NCI-H446 treated with DMSO at 0.1 percent for 48 hours (cell line): ENCODE measurements at regions not wholly inside any gene's neighbourhood (a gene's known extent, or its start where the extent isn't known, plus 50 kb on each side); places are given as distances from the start of the nearest gene placed in this dataset.

Experiments
- DNase-seq: peaks from one replicate; lab custom pipeline; 2025; lab: John Stamatoyannopoulos, UW

- no peak for DNase-seq
These were observed 283.8 kb downstream of the USP25 start for GRCh38 chr21:16013570-16013969.

- no peak for DNase-seq
These were observed 291.1 kb downstream of the USP25 start for GRCh38 chr21:16020878-16021277.

- DNase-seq: no peak
These were observed 292.3 kb downstream of the USP25 start for GRCh38 chr21:16022116-16022515.

GRCh38 chr21:16022921-16023320, 293.1 kb downstream of the USP25 start:
- no peak for DNase-seq

- DNase-seq: peak; percentile 15
These were observed 298.4 kb downstream of the USP25 start for GRCh38 chr21:16028142-16028541.

DNA sequence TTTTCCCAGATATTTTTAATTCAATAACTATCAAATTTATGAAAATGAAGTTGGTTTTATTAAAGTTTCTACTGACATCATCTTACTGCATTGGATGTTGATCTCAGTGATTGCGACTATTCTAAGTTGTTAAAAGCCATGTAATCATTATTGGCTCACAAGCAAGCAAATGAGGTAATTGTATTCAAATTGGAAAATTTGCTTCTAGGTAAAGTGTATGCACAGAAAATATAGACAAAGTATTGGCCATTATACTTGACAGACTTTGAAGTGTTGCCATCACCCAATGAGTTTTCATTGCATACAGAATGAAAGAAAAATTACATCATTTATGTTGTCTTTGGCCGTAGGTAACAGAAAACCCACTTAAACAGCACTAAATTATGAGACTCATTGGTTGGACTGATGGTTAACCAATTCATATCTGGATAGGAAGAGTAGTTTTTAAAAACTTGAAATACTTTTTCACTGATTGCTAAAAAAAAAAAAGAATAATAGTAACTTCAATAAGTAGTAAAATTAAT, 299.2 kb downstream of the USP25 start:
- DNase-seq: no peak

DNA sequence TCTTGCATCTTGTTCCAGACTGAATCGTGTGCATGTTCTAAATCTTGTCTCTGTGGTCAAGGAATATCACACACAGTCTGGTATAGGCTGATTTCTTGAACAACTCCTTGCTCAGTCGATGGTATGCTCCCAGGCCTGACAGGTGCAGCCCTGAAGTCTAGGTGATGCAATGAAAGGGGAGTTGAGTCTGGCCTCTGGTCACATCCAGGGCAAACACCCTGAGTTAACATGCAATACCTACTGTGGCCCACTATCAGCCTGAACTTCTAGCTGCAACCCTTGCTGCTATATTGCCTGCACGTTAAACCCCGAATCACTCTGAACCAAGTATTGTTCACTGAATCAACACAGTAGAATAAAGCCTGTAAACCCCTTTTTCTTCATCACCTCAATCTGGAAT, 303.4 kb downstream of the USP25 start:
- no peak for DNase-seq

DNA sequence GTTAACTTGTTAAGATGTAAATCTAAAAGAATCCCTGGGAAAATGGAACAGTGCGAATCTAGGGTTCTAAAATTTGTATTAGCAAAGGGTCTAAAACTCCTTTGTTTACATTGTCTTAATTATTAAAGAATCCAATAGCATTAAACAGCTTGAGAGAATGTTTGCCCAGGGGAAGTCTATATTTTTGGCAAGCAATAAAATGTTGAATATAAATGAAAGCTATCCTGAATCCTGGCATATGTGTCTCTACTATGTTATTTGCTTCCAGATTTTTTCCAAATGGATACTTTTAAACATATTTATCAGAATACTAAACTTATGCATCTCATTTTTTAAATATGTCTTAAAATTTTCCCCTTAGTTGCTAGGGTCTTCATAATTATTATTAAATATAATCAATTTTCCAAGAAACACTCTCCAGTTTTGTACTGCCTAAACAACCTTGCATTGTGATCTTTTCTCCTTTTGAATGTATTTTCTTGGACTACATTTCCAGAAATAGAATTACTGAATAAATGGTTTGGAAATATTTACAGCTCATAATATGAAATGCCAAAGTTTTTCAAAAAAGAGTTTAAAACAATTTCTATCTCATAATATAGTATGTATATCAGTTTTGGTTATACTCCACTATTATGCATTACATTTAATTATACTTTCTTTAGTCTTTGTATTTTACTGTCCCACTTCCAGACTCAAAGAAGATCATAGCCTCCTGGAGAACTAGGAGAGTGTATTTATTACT, 304.8 kb downstream of the USP25 start:
- DNase-seq: peak; percentile 76

DNA sequence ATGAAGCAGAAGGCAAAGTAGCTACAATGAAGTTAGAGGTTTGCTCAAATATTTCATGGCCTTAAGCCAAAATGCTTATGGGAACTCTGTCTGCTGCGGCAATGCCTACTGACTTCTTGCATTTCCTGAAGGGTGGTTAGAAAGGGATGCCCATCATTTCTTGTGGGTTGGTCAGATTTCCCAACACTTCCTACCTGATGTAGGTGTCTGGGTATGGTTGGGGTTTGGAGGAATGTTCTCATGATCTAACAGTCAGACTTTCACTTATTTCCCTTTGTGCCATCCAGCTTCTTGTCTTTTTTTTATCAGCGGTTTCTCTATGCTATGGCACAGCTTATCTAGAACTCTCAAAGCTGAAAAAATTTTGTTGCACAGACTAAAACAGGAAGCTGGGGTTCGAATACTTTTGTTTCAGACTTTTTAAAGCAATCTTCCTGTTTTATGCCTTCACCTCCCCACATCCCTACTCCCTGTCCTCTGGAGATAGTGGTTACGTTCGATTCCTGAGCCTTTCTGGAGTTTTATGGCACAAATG, 307.7 kb downstream of the USP25 start:
- no peak for DNase-seq

- DNase-seq: no peak
These were observed 310.8 kb downstream of the USP25 start for GRCh38 chr21:16040601-16041000.

DNA sequence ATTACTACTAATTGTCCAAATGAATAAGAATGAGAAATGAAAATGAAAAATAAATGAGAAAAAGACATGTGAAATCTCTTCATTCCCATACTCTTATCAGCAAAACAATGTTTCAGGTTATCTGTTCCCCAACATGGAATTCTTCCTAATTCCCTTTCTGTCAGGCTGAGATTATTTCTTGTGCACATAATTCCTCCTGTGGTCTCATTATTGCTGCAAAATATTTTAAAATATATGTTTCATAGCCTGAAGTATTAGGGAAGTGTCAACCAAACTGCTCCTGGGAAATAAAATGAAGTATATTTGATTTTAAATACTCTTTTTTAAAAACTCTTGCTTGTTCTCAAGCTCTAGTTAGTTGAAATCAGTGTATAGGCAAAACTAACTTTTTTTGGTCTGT, 314.9 kb downstream of the USP25 start:
- DNase-seq: no peak

GRCh38 chr21:16046656-16047330, 317.0 kb downstream of the USP25 start:
- DNase-seq: no peak

- DNase-seq: no peak
These were observed 318.1 kb downstream of the USP25 start for GRCh38 chr21:16047904-16048303.

- DNase-seq: no peak
These were observed 325.2 kb downstream of the USP25 start for GRCh38 chr21:16055014-16055413.

GRCh38 chr21:16058896-16059295, 329.1 kb downstream of the USP25 start:
- peak; percentile 55 for DNase-seq

DNA sequence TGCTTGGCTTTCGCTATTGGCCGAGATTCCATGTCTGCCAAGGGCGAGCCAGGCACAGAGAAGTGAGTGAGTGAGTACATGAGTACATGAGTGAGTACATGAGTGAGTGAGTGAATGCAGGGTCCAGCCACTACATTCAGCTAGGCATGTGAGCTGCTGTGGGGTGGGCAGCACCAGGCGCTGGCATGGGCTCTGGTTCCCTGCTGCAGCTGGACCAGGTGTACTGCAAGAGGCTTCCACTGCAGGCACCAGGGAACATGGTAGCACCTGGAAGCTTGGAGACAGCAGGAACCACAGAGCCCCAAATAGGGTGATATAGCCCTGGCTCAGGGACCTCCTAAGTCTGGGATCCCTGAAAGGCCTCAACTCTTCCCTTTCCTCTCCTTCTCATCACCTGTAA, 330.2 kb downstream of the USP25 start:
- no peak for DNase-seq

DNA sequence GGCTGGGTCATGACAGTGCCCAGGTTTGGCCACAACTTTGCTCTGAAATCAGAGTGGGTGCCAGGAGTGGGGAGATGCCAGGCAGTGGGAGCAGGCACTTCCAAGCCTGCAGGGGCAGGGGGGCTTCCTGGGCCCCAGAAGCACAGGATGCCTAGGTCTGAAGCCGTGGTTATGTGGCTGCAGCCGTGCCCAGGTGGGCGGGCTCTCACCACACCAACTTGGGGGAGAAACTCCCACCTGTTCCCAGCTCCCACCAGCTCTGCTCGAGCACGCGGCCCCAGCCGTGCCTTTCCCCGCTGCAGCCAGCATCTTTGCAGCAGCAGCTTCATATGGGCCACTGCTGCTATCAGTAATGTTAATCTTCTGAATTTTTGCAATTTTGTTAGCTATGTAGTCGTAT, 331.4 kb downstream of the USP25 start:
- DNase-seq: no peak

DNA sequence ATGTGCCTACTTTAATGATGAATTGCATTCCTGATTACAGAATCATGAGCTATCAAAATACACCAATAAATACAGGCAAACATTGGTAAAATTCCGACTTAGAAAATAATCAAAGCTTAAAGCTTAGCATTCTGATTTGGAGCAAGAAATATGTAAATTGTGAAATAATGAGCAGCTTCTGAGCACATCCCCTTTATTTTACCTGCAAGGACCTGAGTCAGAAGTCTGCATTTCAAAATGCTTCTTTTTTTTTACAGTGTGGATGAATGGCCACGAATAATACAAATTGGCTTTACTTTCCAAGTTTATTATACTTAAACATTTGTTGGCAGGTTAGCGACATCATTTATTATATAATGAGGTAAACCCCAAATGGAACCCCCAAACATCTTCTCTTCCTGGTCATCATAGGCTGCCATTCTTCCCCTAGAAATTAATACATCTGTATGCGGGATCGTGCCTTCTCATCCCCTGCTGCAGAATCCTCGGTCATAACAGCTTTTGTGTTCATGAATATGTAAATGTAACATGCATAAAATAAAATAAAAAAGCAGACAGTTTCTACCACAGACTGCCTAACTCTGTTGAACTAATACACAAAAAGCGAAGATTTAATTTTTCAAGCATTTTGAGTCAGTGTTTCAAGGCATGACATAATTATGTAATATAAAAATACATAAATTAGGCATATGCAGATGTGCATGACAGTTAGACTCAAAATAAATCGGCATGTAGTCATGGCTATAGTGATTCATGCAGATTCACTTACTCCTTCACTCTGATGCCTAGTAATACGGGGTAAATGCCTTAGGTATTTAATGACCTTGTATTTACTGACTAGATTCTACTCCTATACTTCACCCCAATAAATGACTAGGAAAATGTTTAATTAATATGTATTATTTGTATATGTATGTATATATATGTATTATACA, 339.7 kb downstream of the USP25 start:
- no peak for DNase-seq

DNA sequence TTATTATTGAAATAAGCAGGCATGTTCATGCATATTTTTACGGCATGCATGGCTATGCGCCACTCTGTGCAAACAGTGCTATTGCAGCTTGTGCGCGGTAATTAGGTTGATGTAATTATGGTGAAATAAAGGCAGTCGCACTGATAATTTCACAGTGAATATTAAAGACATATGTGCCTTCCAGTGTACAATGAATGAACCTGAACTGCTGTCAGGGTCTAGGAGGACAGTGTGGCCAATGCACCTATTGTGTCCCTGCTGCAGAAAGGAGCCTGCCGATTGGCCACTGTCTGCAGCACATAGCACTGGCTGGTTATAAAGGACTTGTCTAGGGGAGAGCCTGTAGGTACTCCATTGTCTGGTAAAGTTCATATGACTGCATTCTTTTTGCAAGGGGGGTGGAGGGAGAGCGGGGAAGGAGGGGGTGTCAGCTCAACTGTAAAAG, 340.4 kb downstream of the USP25 start:
- DNase-seq: peak; percentile 70

GRCh38 chr21:16071092-16071491, 341.3 kb downstream of the USP25 start:
- DNase-seq: peak; percentile 83

GRCh38 chr21:16071761-16072160, 342.0 kb downstream of the USP25 start:
- peak; percentile 38 for DNase-seq

DNA sequence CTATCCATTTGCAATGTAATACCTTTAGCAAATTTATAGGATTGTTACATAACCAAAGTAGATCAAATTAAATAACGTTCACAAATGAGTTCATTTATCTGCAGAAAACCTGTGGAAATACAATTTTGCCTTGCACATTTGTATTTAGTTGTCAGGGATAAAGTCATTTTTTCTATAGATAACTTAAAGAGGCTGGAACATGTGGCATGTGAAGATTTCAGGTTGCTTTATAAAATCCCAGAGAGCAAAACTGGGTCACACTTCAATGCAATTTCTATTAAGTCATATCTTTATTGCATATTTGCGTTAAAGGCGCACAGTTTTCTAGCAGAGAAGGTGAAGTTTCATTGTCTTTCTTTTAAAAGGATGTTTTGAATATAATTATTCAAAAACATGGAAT, 342.4 kb downstream of the USP25 start:
- DNase-seq: no peak
